IMR-90 (cell line): ENCODE measurements at regions not wholly inside any gene's neighbourhood (a gene's known extent, or its start where the extent isn't known, plus 50 kb on each side); places are given as distances from the start of the nearest gene placed in this dataset.

Experiments used
- ATAC-seq: fragments of 200-7000 bp; cut with Tn5 transposase; 2 replicates; pipeline ENCODE4 v1.9.1; 2020; ENCODE audit warnings: low read depth, mild to moderate bottlenecking, moderate library complexity
- BruUV-seq: library from RNA; stranded (reverse); fragments of 400-500 nt; replicated peaks from 2 replicates; lab custom pipeline; 2021; lab: Mats Ljungman, UMichigan
- CTCF ChIA-PET: fragments of 300-600 bp; formaldehyde crosslinking; extraction: SDS; loops from one replicate; lab custom pipeline; 2021; ENCODE audit warnings: antibody characterized with exemption; lab: Yijun Ruan, JAX
- POLR2A ChIA-PET: fragments of 300-600 bp; sonication (Branson Sonifier 250); formaldehyde crosslinking; loops from one replicate; lab custom pipeline; 2022; ENCODE audit warnings: antibody characterized with exemption; ENCODE audit not compliant: unreplicated experiment; lab: Charles Lee
- DNase-seq: peaks from one replicate; pipeline ENCODE4 v3.0.0; 2013
- H2AFZ ChIP-seq: replicated peaks from 2 replicates; pipeline ENCODE3; 2013; ENCODE audit warnings: low read length, mild to moderate bottlenecking; ENCODE audit not compliant: poor library complexity
- H2AK5ac ChIP-seq: 2 replicates; pipeline ENCODE4 v1.6.1; 2013; ENCODE audit warnings: low read depth, low read length, inconsistent platforms
- H2AK9ac ChIP-seq: replicated peaks from 2 replicates; pipeline ENCODE3; 2013; ENCODE audit warnings: mild to moderate bottlenecking, low read depth, low read length, moderate library complexity; ENCODE audit not compliant: poor library complexity
- H2BK120ac ChIP-seq: 2 replicates; pipeline ENCODE4 v1.6.1; 2013; ENCODE audit warnings: low read depth, low read length, inconsistent platforms
- H2BK15ac ChIP-seq: 3 replicates; pipeline ENCODE4 v1.6.1; 2013; ENCODE audit warnings: low read depth, low read length, inconsistent platforms
- H2BK20ac ChIP-seq: 2 replicates; pipeline ENCODE4 v1.6.1; 2013; ENCODE audit warnings: low read depth, mild to moderate bottlenecking, inconsistent platforms, low read length, moderate library complexity
- H2BK5ac ChIP-seq: 2 replicates; pipeline ENCODE4 v1.6.1; 2013; ENCODE audit warnings: mild to moderate bottlenecking, low read depth, low read length, inconsistent platforms; ENCODE audit not compliant: poor library complexity, severe bottlenecking
- H3K14ac ChIP-seq: replicated peaks from 2 replicates; pipeline ENCODE4 v1.6.1; 2013; ENCODE audit warnings: low read depth, low read length, inconsistent platforms
- H3K18ac ChIP-seq: 2 replicates; pipeline ENCODE4 v1.6.1; 2013; ENCODE audit warnings: low read depth, low read length, control low read depth
- H3K23ac ChIP-seq: 2 replicates; pipeline ENCODE4 v1.6.1; 2013; ENCODE audit warnings: low read depth, low read length, inconsistent platforms
- H3K27ac ChIP-seq: 2 replicates; pipeline ENCODE4 v1.5.1; 2013; ENCODE audit warnings: mild to moderate bottlenecking, control low read depth, low read length; ENCODE audit not compliant: insufficient read depth
- H3K27me3 ChIP-seq: 2 replicates; pipeline ENCODE4 v1.6.1; 2013; ENCODE audit warnings: low read length; ENCODE audit not compliant: control insufficient read depth, insufficient read depth
- H3K36me3 ChIP-seq: 2 replicates; pipeline ENCODE4 v1.6.1; 2013; ENCODE audit warnings: low read length, mixed read lengths; ENCODE audit not compliant: control insufficient read depth, insufficient read depth
- H3K4ac ChIP-seq: 2 replicates; pipeline ENCODE4 v1.6.1; 2013; ENCODE audit warnings: low read depth, low read length, inconsistent platforms
- H3K4me1 ChIP-seq: 2 replicates; pipeline ENCODE4 v1.6.1; 2013; ENCODE audit warnings: low read length, mixed read lengths; ENCODE audit not compliant: control insufficient read depth, insufficient read depth
- H3K4me2 ChIP-seq: 2 replicates; pipeline ENCODE4 v1.6.1; 2013; ENCODE audit warnings: low read depth, mild to moderate bottlenecking, control low read depth, low read length, moderate library complexity
- H3K4me3 ChIP-seq: 2 replicates; pipeline ENCODE4 v1.5.1; 2013; ENCODE audit warnings: low read depth, mild to moderate bottlenecking, control low read depth, low read length, moderate library complexity; ENCODE audit not compliant: insufficient read depth
- H3K56ac ChIP-seq: 2 replicates; pipeline ENCODE4 v1.6.1; 2013; ENCODE audit warnings: low read length, inconsistent platforms; ENCODE audit not compliant: insufficient read depth; ENCODE audit errors: extremely low read depth
- H3K79me1 ChIP-seq, 2 experiments: 2 replicates each; pipeline ENCODE4 v1.6.1; 2013; ENCODE audit warnings: low read length in 2 of 2, inconsistent platforms in 1 of 2, low read depth in 1 of 2
- H3K9ac ChIP-seq: 2 replicates; pipeline ENCODE4 v1.6.1; 2013; ENCODE audit warnings: low read depth, low read length, control low read depth
- H3K9me1 ChIP-seq: 2 replicates; pipeline ENCODE4 v1.6.1; 2013; ENCODE audit warnings: low read length, inconsistent platforms; ENCODE audit not compliant: insufficient read depth
- H3K9me3 ChIP-seq: 2 replicates; pipeline ENCODE4 v1.6.1; 2013; ENCODE audit warnings: low read length; ENCODE audit not compliant: control insufficient read depth, insufficient read depth
- H4K20me1 ChIP-seq: 2 replicates; pipeline ENCODE4 v1.6.1; 2013; ENCODE audit warnings: low read length, inconsistent platforms; ENCODE audit not compliant: insufficient read depth
- H4K5ac ChIP-seq: 2 replicates; pipeline ENCODE4 v1.6.1; 2013; ENCODE audit warnings: mild to moderate bottlenecking, low read depth, low read length, control low read depth
- H4K8ac ChIP-seq, 2 experiments: 2 replicates each; pipeline ENCODE4 v1.6.1; 2013; ENCODE audit warnings: low read depth in 2 of 2, low read length in 2 of 2, control low read depth in 1 of 2, inconsistent platforms in 1 of 2
- H4K91ac ChIP-seq: 2 replicates; pipeline ENCODE4 v1.6.1; 2013; ENCODE audit warnings: low read depth, low read length, inconsistent platforms; ENCODE audit not compliant: insufficient read depth
- BHLHE40 ChIP-seq: fragments of 150-350 bp; IDR thresholded peaks from 2 replicates; pipeline ENCODE4 v1.6.1; 2016; ENCODE audit warnings: mild to moderate bottlenecking, low read depth, low read length
- CEBPB ChIP-seq: IDR thresholded peaks from 2 replicates; pipeline ENCODE4 v1.6.1; 2012; ENCODE audit warnings: low read depth, low read length, improper control_type of control experiment
- CHD1 ChIP-seq: IDR thresholded peaks from 2 replicates; pipeline ENCODE4 v1.6.1; 2012; ENCODE audit warnings: low read depth, low read length, improper control_type of control experiment
- CTCF ChIP-seq: conservative IDR thresholded peaks from 2 replicates; pipeline ENCODE4 v1.5.1; 2012; ENCODE audit warnings: mild to moderate bottlenecking, low read depth, low read length, improper control_type of control experiment
- ELK1 ChIP-seq: fragments of 150-350 bp; IDR thresholded peaks from 2 replicates; pipeline ENCODE4 v1.6.1; 2016; ENCODE audit warnings: low read depth, mild to moderate bottlenecking, low read length, moderate library complexity, borderline replicate concordance
- FOS ChIP-seq: fragments of 150-350 bp; IDR thresholded peaks from 2 replicates; pipeline ENCODE4 v1.6.1; 2016; ENCODE audit warnings: low read depth, low read length
- MAFK ChIP-seq: IDR thresholded peaks from 2 replicates; pipeline ENCODE4 v1.6.1; 2012; ENCODE audit warnings: low read depth, low read length, improper control_type of control experiment
- MAZ ChIP-seq: IDR thresholded peaks from 2 replicates; pipeline ENCODE4 v1.6.1; 2012; ENCODE audit warnings: low read depth, mild to moderate bottlenecking, low read length, improper control_type of control experiment, moderate library complexity, borderline replicate concordance
- MXI1 ChIP-seq: IDR thresholded peaks from 2 replicates; pipeline ENCODE4 v1.6.1; 2012; ENCODE audit warnings: low read depth, mild to moderate bottlenecking, low read length, moderate library complexity, borderline replicate concordance
- NFE2L2 ChIP-seq: fragments of 150-350 bp; IDR thresholded peaks from 2 replicates; pipeline ENCODE4 v1.6.1; 2016; ENCODE audit warnings: low read depth, mild to moderate bottlenecking, low read length
- POLR2A ChIP-seq: IDR thresholded peaks from 2 replicates; pipeline ENCODE4 v1.6.1; 2012; ENCODE audit warnings: mild to moderate bottlenecking, low read depth, low read length
- RAD21 ChIP-seq: IDR thresholded peaks from 2 replicates; pipeline ENCODE4 v1.6.1; 2012; ENCODE audit warnings: low read length, improper control_type of control experiment
- RCOR1 ChIP-seq: IDR thresholded peaks from 2 replicates; pipeline ENCODE4 v1.6.1; 2012; ENCODE audit warnings: mild to moderate bottlenecking, low read length, improper control_type of control experiment; ENCODE audit not compliant: insufficient replicate concordance
- RFX5 ChIP-seq: IDR thresholded peaks from 2 replicates; pipeline ENCODE4 v1.8.0; 2012; ENCODE audit warnings: low read depth, mild to moderate bottlenecking, low read length, moderate library complexity
- SMC3 ChIP-seq: fragments of 150-350 bp; IDR thresholded peaks from 2 replicates; pipeline ENCODE4 v1.6.1; 2016; ENCODE audit warnings: low read depth, mild to moderate bottlenecking, antibody characterized with exemption, low read length, moderate library complexity
- USF2 ChIP-seq: fragments of 150-350 bp; IDR thresholded peaks from 2 replicates; pipeline ENCODE4 v1.6.1; 2017; ENCODE audit warnings: mild to moderate bottlenecking, antibody characterized with exemption, low read length, low read depth
- dilution Hi-C: fragments of 300-500 bp; cut with HindIII; formaldehyde crosslinking; loops from one replicate; pipeline ENCODE4 v1.14.3; 2018; ENCODE audit warnings: low sequenced_read_pairs; ENCODE audit not compliant: unreplicated experiment
- in situ Hi-C: fragments of 300-500 bp; cut with MboI; formaldehyde crosslinking; loops from 3 replicates; pipeline ENCODE4 v1.14.3; 2019; ENCODE audit warnings: low sequenced_read_pairs, inconsistent platforms, mixed read lengths
- intact Hi-C: fragments of 100-400 bp; cut with micrococcal nuclease; formaldehyde crosslinking; loops from 2 replicates; pipeline ENCODE4 v1.10.0; 2022

- H2BK20ac ChIP-seq, result no peak overlapping the region
- in situ Hi-C loops (no loop called here), intact Hi-C loops (no loop called here), dilution Hi-C loops (no loop called here)
- H3K4me3 ChIP-seq, result no peak overlapping the region
- no peak overlapping the region for H3K18ac ChIP-seq
- ATAC-seq (no peak), DNase-seq (no peak)
- H3K4ac ChIP-seq, result no peak overlapping the region
- no peak overlapping the region for H2AFZ ChIP-seq
- no peaks in the 10 kb centered on the region for H3K36me3 ChIP-seq
- TF ChIP-seq RAD21 (no peak), RCOR1 (no peak), FOS (no peak), MAZ (no peak), SMC3 (no peak), MXI1 (no peak), USF2 (no peak), CTCF (no peak), ELK1 (no peak), POLR2A (no peak), MAFK (no peak), NFE2L2 (no peak), BHLHE40 (no peak), CEBPB (no peak), RFX5 (no peak), CHD1 (no peak)
- no peak overlapping the region for H4K8ac ChIP-seq
- no peaks in the 10 kb centered on the region for H3K9me1 ChIP-seq
- peaks cover 2% of the 10 kb centered on the region; the same call in 1 of the 2 replicates for H3K9me3 ChIP-seq
- CTCF ChIA-PET, result no interaction called here
- H2BK120ac ChIP-seq, result no peak overlapping the region
- POLR2A ChIA-PET, result no interaction called here
- no peaks in the 10 kb centered on the region for H3K4me1 ChIP-seq
- H3K56ac ChIP-seq, result no peak overlapping the region
- H4K91ac ChIP-seq, result no peak overlapping the region
- H4K5ac ChIP-seq, result no peak overlapping the region
- H2AK9ac ChIP-seq, result no peak overlapping the region
- no peak overlapping the region for H2BK5ac ChIP-seq
- no peak overlapping the region for H3K23ac ChIP-seq
- H3K27ac ChIP-seq, result no peak overlapping the region
- no peak overlapping the region for H3K4me2 ChIP-seq
- H4K20me1 ChIP-seq, result no peaks in the 10 kb centered on the region
- no peaks in the 10 kb centered on the region for H3K27me3 ChIP-seq
- BruUV-seq, result no TSS peak
- no peaks in the 10 kb centered on the region for H3K79me1 ChIP-seq
- H2BK15ac ChIP-seq, result no peak overlapping the region
- no peak overlapping the region for H3K14ac ChIP-seq
- no peak overlapping the region for H3K9ac ChIP-seq
- H2AK5ac ChIP-seq, result no peak overlapping the region
These were observed 678.2 kb upstream of the PRMT6 start for GRCh38 chr1:106378261-106378660.
